GM18505 (cell line): ENCODE measurements at regions not wholly inside any gene's neighbourhood (a gene's known extent, or its start where the extent isn't known, plus 50 kb on each side); places are given as distances from the start of the nearest gene placed in this dataset.
"Not testable (repeated sequence)": the region's sequence is repeated elsewhere in the genome, so short reads cannot be mapped to it uniquely, and the experiment has no call there.

Experiments used
- ATAC-seq: cut with Tn5 transposase; IDR thresholded peaks from one replicate; pipeline ENCODE4 v1.9.1; 2021; ENCODE audit not compliant: unreplicated experiment
- POLR2A ChIP-seq: IDR thresholded peaks from 4 replicates; pipeline ENCODE4 v1.6.1; 2011; ENCODE audit warnings: borderline replicate concordance; ENCODE audit not compliant: insufficient read depth, insufficient read length; ENCODE audit errors: extremely low read depth

DNA sequence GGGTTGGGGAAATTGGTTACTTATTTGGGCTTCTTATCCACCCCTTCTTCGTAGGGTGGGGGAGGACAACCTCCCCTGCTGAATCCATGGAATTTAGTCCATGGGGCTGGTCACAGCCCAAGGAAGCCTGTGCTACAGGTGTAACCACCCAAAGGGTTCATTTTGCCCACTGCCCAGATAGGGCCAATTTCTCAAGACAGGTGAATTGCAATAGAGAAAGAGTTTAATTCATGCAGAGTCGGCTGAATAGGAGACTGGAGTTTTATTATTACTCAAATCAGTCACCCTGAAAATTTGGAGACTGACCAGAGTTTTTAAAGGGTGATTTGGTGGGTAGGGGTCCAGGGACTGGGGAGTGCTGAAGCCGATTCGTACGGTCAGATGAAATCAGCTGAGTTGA, 101.5 kb upstream of the HS3ST2 start:
- no peak for TF ChIP-seq POLR2A
- ATAC-seq = no peak

- not testable (repeated sequence) for ATAC-seq
Measured at GRCh38 chr16:22718598-22718997, 95.4 kb upstream of the HS3ST2 start.

- no peak for TF ChIP-seq POLR2A
- ATAC-seq = no peak
Measured at GRCh38 chr16:22719945-22720344, 94.0 kb upstream of the HS3ST2 start.

GRCh38 chr16:22721511-22722100, 92.4 kb upstream of the HS3ST2 start:
- no peak for ATAC-seq
- TF ChIP-seq POLR2A = no peak

- not testable (repeated sequence) for ATAC-seq
Measured at GRCh38 chr16:22722551-22723541, 91.1 kb upstream of the HS3ST2 start.

DNA sequence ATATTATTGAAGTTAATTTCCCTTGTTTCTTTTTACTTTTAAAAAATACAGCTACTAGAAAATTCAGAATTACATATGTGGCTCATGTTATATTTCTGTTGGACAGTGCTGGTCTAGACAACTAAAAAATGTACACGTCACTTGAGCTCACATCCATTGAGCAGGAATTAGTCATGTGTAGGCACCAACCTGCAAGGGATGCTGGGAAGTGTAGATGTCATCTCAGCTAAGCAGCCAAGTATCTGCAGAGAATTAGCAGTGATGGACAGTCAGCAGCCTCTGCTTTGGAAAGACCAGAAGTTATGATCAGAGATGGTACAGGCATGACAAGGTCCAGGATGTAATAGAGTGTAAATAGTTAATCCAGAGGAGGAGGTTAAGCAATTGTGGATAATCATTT, 87.1 kb upstream of the HS3ST2 start:
- no peak for TF ChIP-seq POLR2A
- no peak for ATAC-seq

DNA sequence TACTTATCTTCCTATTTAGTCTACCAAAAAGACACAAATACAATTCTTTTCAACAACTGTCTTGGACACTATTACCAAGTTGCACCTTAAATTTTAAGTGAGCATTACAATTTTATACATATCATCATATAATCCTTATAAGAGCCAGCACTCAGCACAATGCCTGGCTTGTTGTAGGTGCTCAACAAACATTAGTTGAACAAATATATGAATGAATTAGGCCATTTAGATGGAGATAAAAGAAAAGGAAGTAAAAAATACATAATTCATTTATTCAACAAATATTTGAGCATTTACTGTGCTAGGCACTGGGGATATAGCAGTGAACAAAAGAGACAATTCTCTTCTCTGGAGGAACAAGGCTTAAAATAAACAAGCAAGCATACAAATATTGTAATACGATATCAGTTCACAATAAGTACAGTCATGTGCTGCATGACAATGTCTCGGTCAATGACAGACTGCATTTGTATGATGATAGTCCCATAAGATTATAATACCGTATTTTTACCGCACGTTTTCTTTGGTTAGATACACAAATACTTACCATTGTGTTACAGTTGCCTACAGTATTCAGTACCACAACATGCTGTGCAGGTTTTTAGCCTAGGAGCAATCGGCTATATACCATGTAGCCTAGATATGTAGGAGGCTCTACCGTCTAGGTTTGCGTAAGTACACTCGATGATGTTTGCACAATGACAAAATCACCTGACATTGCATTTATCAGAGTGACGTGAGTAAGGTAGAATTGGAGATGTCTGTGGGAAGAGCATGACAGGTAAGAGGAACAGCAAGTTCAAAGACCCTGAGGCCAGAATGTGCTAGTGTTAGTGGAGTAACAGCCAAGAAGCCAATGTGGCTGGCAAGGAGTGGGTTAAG, 86.4 kb upstream of the HS3ST2 start:
- ATAC-seq = no peak
- no peak for TF ChIP-seq POLR2A

DNA sequence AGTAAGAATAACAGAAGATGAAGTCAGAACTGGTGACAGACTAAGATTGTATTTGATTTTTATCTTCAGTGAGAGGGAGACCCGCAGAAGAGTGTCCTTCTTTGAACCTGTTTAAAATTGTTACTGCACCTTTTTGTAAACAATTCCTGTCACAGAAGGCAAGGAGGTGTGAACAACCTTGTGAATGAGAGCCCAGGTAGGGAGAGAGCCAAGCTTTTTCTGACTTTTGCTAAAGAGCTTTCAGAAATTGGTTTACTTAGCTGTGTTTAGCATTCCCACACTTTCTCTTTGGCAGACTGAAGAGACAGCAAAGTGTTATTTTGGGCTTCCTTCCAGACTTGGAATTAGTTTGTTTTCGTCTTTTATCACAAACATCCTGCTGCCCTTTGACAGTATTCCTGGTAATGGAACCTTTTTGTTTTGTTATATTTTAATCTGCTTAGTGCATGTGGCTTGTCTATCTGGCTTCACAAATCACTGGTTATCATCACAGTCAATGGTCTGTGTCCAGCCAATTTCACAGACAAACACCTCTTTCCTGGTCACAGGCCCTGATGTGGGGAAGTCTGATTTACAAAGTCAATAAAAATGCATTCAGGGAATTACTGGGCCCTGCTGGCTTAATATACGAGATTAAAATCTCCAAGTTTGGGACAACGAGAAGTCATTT, 85.7 kb upstream of the HS3ST2 start:
- ATAC-seq = no peak
- TF ChIP-seq POLR2A = no peak

DNA sequence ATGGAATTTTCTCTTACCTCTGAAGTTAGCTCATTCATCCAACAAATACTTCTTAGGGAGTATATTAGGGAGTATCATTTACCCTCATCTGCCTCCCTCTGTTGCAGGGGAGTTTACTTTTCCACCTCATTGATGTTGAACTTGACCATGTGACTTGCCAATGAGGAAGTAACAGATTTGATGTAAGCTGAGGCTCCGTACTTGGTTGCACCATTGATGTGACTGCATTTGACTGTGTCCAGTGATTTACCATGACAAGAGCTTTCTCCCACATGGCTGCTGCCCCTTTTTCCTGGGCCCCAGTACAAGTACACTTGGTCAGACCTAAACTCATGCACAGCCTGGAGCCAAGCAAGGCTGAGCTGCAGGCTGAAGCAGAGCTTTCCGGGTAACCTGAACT, 81.6 kb upstream of the HS3ST2 start:
- TF ChIP-seq POLR2A = no peak
- ATAC-seq = no peak

DNA sequence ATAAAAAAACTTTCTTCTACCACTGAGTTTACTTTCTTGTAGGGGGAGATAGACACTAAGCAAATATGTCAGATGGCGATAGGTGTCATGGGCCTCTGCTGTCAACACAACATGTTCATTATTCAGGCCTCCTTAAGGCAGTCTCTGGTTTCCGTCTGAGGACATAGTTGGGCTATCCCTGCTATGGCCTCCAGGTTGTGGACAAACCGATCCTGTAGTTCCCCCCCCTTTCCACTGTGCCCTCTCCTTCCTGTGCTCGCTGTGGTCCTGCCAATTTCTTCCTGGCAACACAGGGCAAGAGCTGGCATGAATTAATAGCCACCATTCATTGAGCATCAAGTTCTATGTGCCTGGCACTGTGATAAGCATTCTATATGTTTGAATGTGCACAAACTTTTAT, 81.0 kb upstream of the HS3ST2 start:
- no peak for ATAC-seq
- no peak for TF ChIP-seq POLR2A

DNA sequence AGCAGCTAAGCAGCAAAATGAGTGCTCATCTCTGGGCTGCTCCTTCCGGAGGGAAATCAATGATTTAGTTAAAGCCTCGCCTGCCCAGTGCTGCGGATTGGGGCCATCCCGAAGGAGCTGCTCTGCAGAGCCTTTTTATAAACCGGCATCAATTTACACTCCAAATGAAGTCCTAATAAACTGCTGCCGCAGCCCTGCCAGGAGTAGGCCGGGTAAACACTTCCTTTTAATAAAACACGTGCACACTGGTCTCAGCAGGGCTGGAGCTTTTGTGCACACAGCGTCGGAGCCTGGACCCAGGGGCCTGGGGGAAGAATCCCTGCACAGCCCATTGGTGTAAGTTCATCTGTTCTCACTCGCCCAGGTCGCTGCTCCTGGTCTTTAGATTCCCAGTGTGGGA, 79.6 kb upstream of the HS3ST2 start:
- no peak for ATAC-seq
- no peak for TF ChIP-seq POLR2A

- ATAC-seq = no peak
- TF ChIP-seq POLR2A = no peak
Measured at GRCh38 chr16:22736791-22737190, 77.2 kb upstream of the HS3ST2 start.

DNA sequence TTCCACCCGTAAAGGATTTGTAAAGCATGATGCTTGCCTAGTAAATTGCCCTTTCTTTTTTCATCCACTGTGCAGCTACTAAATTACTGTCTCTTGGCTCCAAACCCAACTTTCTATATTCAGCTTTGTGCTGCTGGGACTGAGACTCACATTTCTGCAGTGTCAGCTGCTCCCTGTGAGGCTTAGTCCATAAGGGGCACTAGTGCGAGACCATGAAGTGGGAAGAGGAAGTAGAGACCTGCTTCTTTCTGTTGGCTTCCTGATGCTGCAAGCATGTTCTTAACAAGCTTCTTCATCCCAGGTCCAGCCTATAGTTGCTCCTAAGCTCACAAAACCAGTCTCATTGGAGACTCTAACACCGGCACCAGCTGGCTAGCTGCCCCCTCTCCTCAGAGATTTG, 74.9 kb upstream of the HS3ST2 start:
- no peak for ATAC-seq
- no peak for TF ChIP-seq POLR2A
